GM12878 (cell line): ENCODE measurements at regions not wholly inside any gene's neighbourhood (a gene's known extent, or its start where the extent isn't known, plus 50 kb on each side); places are given as distances from the start of the nearest gene placed in this dataset.

Experiments used
- ATAC-seq: fragments of 200-7000 bp; cut with Tn5 transposase; 3 replicates; pipeline ENCODE4 v1.9.1; 2020; ENCODE audit warnings: mild to moderate bottlenecking, moderate library complexity
- BruUV-seq: library from RNA; stranded (reverse); fragments of 400-500 nt; replicated peaks from 2 replicates; lab custom pipeline; 2021; lab: Mats Ljungman, UMichigan
- CTCF ChIA-PET: fragments of 300-600 bp; sonication (Branson Sonifier 250); formaldehyde crosslinking; extraction: SDS; loops from one replicate; lab custom pipeline; 2021; ENCODE audit warnings: inconsistent platforms; lab: Yijun Ruan, JAX
- POLR2A ChIA-PET: fragments of 350-600 bp; formaldehyde crosslinking; extraction: SDS; loops from one replicate; lab custom pipeline; 2021; ENCODE audit warnings: inconsistent platforms; lab: Charles Lee
- RAD21 ChIA-PET: fragments of 300-600 bp; sonication (Branson Sonifier 250); formaldehyde crosslinking; loops from one replicate; lab custom pipeline; 2023; ENCODE audit warnings: antibody characterized with exemption; ENCODE audit not compliant: unreplicated experiment; lab: Charles Lee
- SMC1A ChIA-PET: fragments of 300-600 bp; sonication (Branson Sonifier 250); formaldehyde crosslinking; loops from one replicate; lab custom pipeline; 2023; ENCODE audit not compliant: unreplicated experiment, uncharacterized antibody; lab: Charles Lee
- DNase-seq: peaks from one replicate; pipeline ENCODE4 v3.0.0-alpha.2; 2011; ENCODE audit warnings: low read depth, low spot score
- FAIRE-seq: peaks from 3 replicates; lab custom pipeline; 2011; peaks lifted over from hg19 to GRCh38; lab: Jason Lieb, UNC
- H2AFZ ChIP-seq: 2 replicates; pipeline ENCODE4 v1.6.0; 2011; ENCODE audit warnings: low read depth, low read length, control low read depth; ENCODE audit not compliant: control insufficient read depth
- H3K27ac ChIP-seq: 2 replicates; pipeline ENCODE4 v1.5.1; 2011; ENCODE audit warnings: control low read depth; ENCODE audit not compliant: control insufficient read depth, insufficient read depth
- H3K27me3 ChIP-seq, 2 experiments: replicated peaks in 1 of 2; 2 replicates each; pipeline versions ENCODE4 v1.6.0 to v1.6.1; 2011; ENCODE audit warnings: low read length in 1 of 2; ENCODE audit not compliant: control insufficient read depth in 2 of 2, insufficient read depth in 2 of 2
- H3K36me3 ChIP-seq, 2 experiments: 2 replicates each; pipeline ENCODE4 v1.5.1; 2011; ENCODE audit warnings: low read length in 1 of 2; ENCODE audit not compliant: control insufficient read depth in 2 of 2, insufficient read depth in 2 of 2
- H3K4me1 ChIP-seq: 2 replicates; pipeline ENCODE4 v1.6.1; 2011; ENCODE audit warnings: mild to moderate bottlenecking, low read length, moderate library complexity, mixed read lengths; ENCODE audit not compliant: control insufficient read depth, insufficient read depth
- H3K4me2 ChIP-seq: 2 replicates; pipeline ENCODE4 v1.6.0; 2011; ENCODE audit warnings: control low read depth; ENCODE audit not compliant: control insufficient read depth, insufficient read depth
- H3K4me3 ChIP-seq: fragments of 200-600 bp; sonication (generic); 2 replicates; pipeline ENCODE4 v1.5.1; 2016
- H3K79me2 ChIP-seq: 2 replicates; pipeline ENCODE4 v1.6.0; 2011; ENCODE audit warnings: low read length; ENCODE audit not compliant: control insufficient read depth, insufficient read depth
- H3K9ac ChIP-seq: 2 replicates; pipeline ENCODE4 v1.8.0; 2011; ENCODE audit warnings: low read length, control low read depth, mixed read lengths; ENCODE audit not compliant: control insufficient read depth, insufficient read depth
- H3K9me3 ChIP-seq: replicated peaks from 3 replicates; pipeline ENCODE4 v1.5.1; 2011; ENCODE audit warnings: mild to moderate bottlenecking, low read length; ENCODE audit not compliant: control insufficient read depth, insufficient read depth
- H4K20me1 ChIP-seq: 2 replicates; pipeline ENCODE4 v1.6.0; 2011; ENCODE audit not compliant: control insufficient read depth, insufficient read depth
- ASH2L ChIP-seq: fragments of 300-600, 200-600 bp; sonication (generic); IDR thresholded peaks from 2 replicates; pipeline ENCODE4 v1.6.1; 2017; ENCODE audit warnings: low read depth, mild to moderate bottlenecking, borderline replicate concordance
- CREB1 ChIP-seq: IDR thresholded peaks from 2 replicates; pipeline ENCODE4 v1.6.1; 2012; ENCODE audit warnings: low read depth, mild to moderate bottlenecking, inconsistent platforms
- FOXK2 ChIP-seq: fragments of 450-650 bp; IDR thresholded peaks from 2 replicates; pipeline ENCODE4 v1.6.1; 2017; ENCODE audit warnings: mild to moderate bottlenecking, moderate library complexity
- RB1 ChIP-seq: fragments of 450-650 bp; formaldehyde crosslinking; IDR thresholded peaks from 2 replicates; pipeline ENCODE4 v1.6.1; 2017; ENCODE audit warnings: mild to moderate bottlenecking, borderline replicate concordance
- RFX5 ChIP-seq: IDR thresholded peaks from 2 replicates; pipeline ENCODE4 v1.6.1; 2011; ENCODE audit warnings: low read depth, low read length, improper control_type of control experiment
- WGBS: methylation state at CpG from one replicate; pipeline ENCODE4 v1.1.6; 2016; ENCODE audit warnings: low lambda C conversion rate; ENCODE audit not compliant: insufficient replicate concordance, insufficient coverage; ENCODE audit errors: missing lambda C conversion rate; 5-methylcytosine and 5-hydroxymethylcytosine counted together
- in situ Hi-C: fragments of 300-500 bp; cut with MboI; formaldehyde crosslinking; loops from 9 replicates; pipeline ENCODE4 v1.14.3; 2018; ENCODE audit warnings: mixed read lengths
- intact Hi-C: fragments of 100-400 bp; cut with micrococcal nuclease; formaldehyde crosslinking; loops from one replicate; pipeline ENCODE4 v1.14.2; 2022; ENCODE audit not compliant: unreplicated experiment
- TF ChIP-seq, protein P1 (sequence below): fragments of 450-650 bp; IDR thresholded peaks from 2 replicates; pipeline ENCODE4 v1.6.1; 2018; ENCODE audit warnings: mild to moderate bottlenecking, low read depth, moderate library complexity; ENCODE audit not compliant: partially characterized antibody

DNA sequence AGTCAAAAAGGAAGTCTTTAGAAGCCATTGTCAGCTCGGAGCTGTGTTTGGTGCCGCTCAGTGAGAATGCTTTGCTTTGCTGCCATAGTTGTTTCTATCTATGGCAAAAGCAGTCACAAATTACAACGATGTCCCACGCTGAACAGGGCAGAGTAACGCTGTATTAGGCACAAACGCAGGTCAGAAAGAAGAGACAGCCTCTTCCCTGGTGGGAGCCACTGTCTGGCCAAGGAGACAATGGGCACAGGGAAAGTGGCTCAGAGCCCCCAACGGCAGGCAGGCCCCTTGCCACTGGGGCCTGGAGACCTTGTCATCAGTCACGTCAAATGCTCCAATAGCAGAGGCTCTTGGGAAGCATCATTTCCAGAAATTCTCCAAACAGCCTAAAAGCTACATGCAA lies 244.2 kb downstream of the TEX29 start:
- WGBS, result 12% methylated on average over 8 of the region's 8 CpGs
- no peaks in the 10 kb centered on the region; the same call in 2 of the 3 replicates for H3K9me3 ChIP-seq
- H3K4me3 ChIP-seq, result no peak overlapping the region
- H3K27ac ChIP-seq, result no peak overlapping the region
- in situ Hi-C loops, result no loop called here
- intact Hi-C loops, result no loop called here
- DNase-seq (no peak), ATAC-seq (no peak), FAIRE-seq (no peak)
- no peaks in the 10 kb centered on the region for H3K36me3 ChIP-seq
- no peaks in the 10 kb centered on the region for H3K79me2 ChIP-seq
- H2AFZ ChIP-seq, result no peak overlapping the region
- ChIA-PET RAD21 (no interaction called here), POLR2A (no interaction called here), CTCF (no interaction called here), SMC1A (no interaction called here)
- no peaks in the 10 kb centered on the region for H4K20me1 ChIP-seq
- no TSS peak for BruUV-seq
- TF ChIP-seq CREB1 (no peak), RFX5 (no peak), ASH2L (no peak), FOXK2 (no peak), RB1 (no peak)
- TF ChIP-seq, protein P1, sequence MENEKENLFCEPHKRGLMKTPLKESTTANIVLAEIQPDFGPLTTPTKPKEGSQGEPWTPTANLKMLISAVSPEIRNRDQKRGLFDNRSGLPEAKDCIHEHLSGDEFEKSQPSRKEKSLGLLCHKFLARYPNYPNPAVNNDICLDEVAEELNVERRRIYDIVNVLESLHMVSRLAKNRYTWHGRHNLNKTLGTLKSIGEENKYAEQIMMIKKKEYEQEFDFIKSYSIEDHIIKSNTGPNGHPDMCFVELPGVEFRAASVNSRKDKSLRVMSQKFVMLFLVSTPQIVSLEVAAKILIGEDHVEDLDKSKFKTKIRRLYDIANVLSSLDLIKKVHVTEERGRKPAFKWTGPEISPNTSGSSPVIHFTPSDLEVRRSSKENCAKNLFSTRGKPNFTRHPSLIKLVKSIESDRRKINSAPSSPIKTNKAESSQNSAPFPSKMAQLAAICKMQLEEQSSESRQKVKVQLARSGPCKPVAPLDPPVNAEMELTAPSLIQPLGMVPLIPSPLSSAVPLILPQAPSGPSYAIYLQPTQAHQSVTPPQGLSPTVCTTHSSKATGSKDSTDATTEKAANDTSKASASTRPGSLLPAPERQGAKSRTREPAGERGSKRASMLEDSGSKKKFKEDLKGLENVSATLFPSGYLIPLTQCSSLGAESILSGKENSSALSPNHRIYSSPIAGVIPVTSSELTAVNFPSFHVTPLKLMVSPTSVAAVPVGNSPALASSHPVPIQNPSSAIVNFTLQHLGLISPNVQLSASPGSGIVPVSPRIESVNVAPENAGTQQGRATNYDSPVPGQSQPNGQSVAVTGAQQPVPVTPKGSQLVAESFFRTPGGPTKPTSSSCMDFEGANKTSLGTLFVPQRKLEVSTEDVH, result no peak
- no peaks in the 10 kb centered on the region for H3K4me1 ChIP-seq
- H3K9ac ChIP-seq, result no peak overlapping the region
- H3K27me3 ChIP-seq, result no peaks in the 10 kb centered on the region
- H3K4me2 ChIP-seq, result no peak overlapping the region
